ENCODE measurements at regions not wholly inside any gene's neighbourhood (a gene's known extent, or its start where the extent isn't known, plus 50 kb on each side); places are given as distances from the start of the nearest gene placed in this dataset.

DNA sequence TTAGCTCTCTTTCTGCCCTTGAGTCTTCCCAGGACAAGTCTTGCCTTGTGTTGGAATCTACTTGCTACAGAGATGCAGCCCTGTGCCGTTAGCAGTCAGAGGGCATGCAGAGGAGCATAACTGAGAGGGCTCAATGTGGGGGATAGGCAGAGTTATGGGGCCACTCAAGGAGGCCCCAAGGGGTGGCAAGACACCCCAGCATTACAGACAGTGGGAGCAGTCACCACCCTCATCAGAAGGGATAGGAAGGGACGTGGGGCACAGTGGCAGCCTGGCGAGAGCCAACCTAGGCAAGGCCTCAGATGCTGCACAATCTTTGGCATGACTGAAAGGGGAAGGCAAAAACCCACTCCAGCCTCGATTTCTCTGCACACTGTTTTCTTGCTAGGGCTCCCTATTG lies 169.1 kb downstream of the TMEM18 start:
- no peak for DNase-seq (ENCODE audit: low spot score in 2 of 2)
- Histone ChIP-seq H3K36me3 (no peaks in the 10 kb centered on the region), H3K9me3 (no peaks in the 10 kb centered on the region), H3K27ac (no peak overlapping the region), H3K4me3 (no peak overlapping the region), H3K4me1 (no peaks in the 10 kb centered on the region), H3K27me3 (no peaks in the 10 kb centered on the region)
- intact Hi-C loops (cut with DNase I; ENCODE audit: low total_unique reads): no loop called here
- TF ChIP-seq POLR2A (IDR thresholded peaks at IDR 0.05): no peak
- TF ChIP-seq, protein P1, sequence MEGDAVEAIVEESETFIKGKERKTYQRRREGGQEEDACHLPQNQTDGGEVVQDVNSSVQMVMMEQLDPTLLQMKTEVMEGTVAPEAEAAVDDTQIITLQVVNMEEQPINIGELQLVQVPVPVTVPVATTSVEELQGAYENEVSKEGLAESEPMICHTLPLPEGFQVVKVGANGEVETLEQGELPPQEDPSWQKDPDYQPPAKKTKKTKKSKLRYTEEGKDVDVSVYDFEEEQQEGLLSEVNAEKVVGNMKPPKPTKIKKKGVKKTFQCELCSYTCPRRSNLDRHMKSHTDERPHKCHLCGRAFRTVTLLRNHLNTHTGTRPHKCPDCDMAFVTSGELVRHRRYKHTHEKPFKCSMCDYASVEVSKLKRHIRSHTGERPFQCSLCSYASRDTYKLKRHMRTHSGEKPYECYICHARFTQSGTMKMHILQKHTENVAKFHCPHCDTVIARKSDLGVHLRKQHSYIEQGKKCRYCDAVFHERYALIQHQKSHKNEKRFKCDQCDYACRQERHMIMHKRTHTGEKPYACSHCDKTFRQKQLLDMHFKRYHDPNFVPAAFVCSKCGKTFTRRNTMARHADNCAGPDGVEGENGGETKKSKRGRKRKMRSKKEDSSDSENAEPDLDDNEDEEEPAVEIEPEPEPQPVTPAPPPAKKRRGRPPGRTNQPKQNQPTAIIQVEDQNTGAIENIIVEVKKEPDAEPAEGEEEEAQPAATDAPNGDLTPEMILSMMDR (IDR thresholded peaks at IDR 0.05): no peak
- TF ChIP-seq POLR2AphosphoS5 (IDR thresholded peaks at IDR 0.05): no peak

- no peaks in the 10 kb centered on the region for H3K4me1 ChIP-seq
- no peak for DNase-seq (ENCODE audit: low spot score in 2 of 2)
- intact Hi-C loops (cut with DNase I; ENCODE audit: low total_unique reads): no loop called here
- H3K27ac ChIP-seq: no peak overlapping the region
- no peaks in the 10 kb centered on the region for H3K27me3 ChIP-seq
- no peaks in the 10 kb centered on the region for H3K9me3 ChIP-seq
- H3K36me3 ChIP-seq: no peaks in the 10 kb centered on the region
- H3K4me3 ChIP-seq: no peak overlapping the region
- TF ChIP-seq, protein P1 (IDR thresholded peaks at IDR 0.05): no peak
Measured at GRCh38 chr2:506866-507265, 170.3 kb downstream of the TMEM18 start.

- H3K36me3 ChIP-seq: no peaks in the 10 kb centered on the region
Measured at GRCh38 chr2:506451-506850, 170.8 kb downstream of the TMEM18 start.

GRCh38 chr2:505941-506340 lies 171.3 kb downstream of the TMEM18 start:
- TF ChIP-seq POLR2A (IDR thresholded peaks at IDR 0.05): no peak
- TF ChIP-seq, protein P1 (IDR thresholded peaks at IDR 0.05): no peak
- TF ChIP-seq POLR2AphosphoS5 (IDR thresholded peaks at IDR 0.05): no peak
- intact Hi-C loops (cut with DNase I; ENCODE audit: low total_unique reads): no loop called here
- no peak for DNase-seq (ENCODE audit: low spot score in 2 of 2)

More at GRCh38 chr2:506451-506850, 170.8 kb downstream of the TMEM18 start:
- Histone ChIP-seq H3K27ac (no peak overlapping the region), H3K27me3 (no peaks in the 10 kb centered on the region), H3K4me3 (no peak overlapping the region), H3K4me1 (no peaks in the 10 kb centered on the region), H3K9me3 (no peaks in the 10 kb centered on the region)
- DNase-seq (ENCODE audit: low spot score in 2 of 2): no peak
- TF ChIP-seq POLR2A (IDR thresholded peaks at IDR 0.05) (no peak), POLR2AphosphoS5 (IDR thresholded peaks at IDR 0.05) (no peak)
- TF ChIP-seq, protein P1 (IDR thresholded peaks at IDR 0.05): no peak
- intact Hi-C loops (cut with DNase I; ENCODE audit: low total_unique reads): no loop called here

DNA sequence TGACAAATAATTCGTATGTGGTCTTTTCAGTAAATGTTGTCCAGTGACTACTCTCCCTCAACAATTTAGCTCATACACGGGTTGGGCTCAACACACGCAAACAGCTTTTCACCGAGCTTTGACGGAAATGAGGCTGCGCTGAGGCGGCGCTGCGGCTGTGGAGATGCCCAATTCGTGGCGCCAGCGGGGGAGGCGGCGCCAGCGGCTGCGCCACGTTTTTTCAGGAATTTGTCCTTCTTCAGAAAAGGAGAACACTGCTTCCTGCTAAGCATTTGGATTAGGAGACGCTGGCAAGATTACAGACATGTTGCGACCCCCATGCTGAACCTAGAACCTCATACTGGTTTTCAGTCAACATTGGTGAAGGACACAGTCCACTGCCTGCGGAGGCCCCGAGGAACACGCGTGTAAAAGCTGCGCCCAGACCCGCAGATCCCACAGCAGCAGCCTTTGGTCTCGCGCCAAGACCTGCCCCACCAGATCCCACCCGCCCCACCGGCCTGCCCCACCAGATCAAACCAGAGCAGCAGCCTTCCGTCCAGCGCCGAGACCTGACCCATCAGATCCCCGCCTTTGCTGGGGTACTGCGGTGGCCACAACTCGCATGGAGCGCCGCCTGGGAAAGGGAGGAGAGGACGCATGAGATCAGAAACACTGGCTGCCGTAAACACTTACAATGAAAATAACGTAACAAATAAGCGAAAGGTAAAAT lies 173.8 kb downstream of the TMEM18 start:
- Histone ChIP-seq H3K4me1 (no peaks in the 10 kb centered on the region), H3K27me3 (no peaks in the 10 kb centered on the region), H3K9me3 (no peaks in the 10 kb centered on the region), H3K36me3 (no peaks in the 10 kb centered on the region), H3K27ac (no peak overlapping the region), H3K4me3 (no peak overlapping the region)
- no peak for TF ChIP-seq POLR2A (IDR thresholded peaks at IDR 0.05)
- TF ChIP-seq, protein P1 (IDR thresholded peaks at IDR 0.05): no peak
- TF ChIP-seq POLR2AphosphoS5 (IDR thresholded peaks at IDR 0.05): no peak
- DNase-seq (ENCODE audit: low spot score in 2 of 2): no peak
- intact Hi-C loops (cut with DNase I; ENCODE audit: low total_unique reads): no loop called here

More at GRCh38 chr2:505941-506340, 171.3 kb downstream of the TMEM18 start:
- no peak overlapping the region for H3K4me3 ChIP-seq
- H3K36me3 ChIP-seq: no peaks in the 10 kb centered on the region
- H3K27ac ChIP-seq: no peak overlapping the region
- H3K9me3 ChIP-seq: no peaks in the 10 kb centered on the region
- no peaks in the 10 kb centered on the region for H3K27me3 ChIP-seq
- H3K4me1 ChIP-seq: no peaks in the 10 kb centered on the region
